Trophoblast cell (in vitro differentiated cells and primary cell): ENCODE measurements at regions not wholly inside any gene's neighbourhood (a gene's known extent, or its start where the extent isn't known, plus 50 kb on each side); places are given as distances from the start of the nearest gene placed in this dataset.

Experiments used
- DNase-seq, 2 donors: peaks; one replicate each; pipeline ENCODE4 v3.0.0-alpha.2; 2016
- H2AFZ ChIP-seq: 2 replicates; pipeline ENCODE4 v1.6.1; 2013; ENCODE audit warnings: low read length, moderate library complexity, mild to moderate bottlenecking; ENCODE audit not compliant: insufficient read depth, poor library complexity
- H2AK5ac ChIP-seq: 2 replicates; pipeline ENCODE4 v1.6.1; 2013; ENCODE audit warnings: mild to moderate bottlenecking, low read length
- H2BK120ac ChIP-seq: 2 replicates; pipeline ENCODE4 v1.6.1; 2013; ENCODE audit warnings: low read length, mild to moderate bottlenecking, moderate library complexity; ENCODE audit not compliant: insufficient read depth, poor library complexity
- H2BK12ac ChIP-seq: 2 replicates; pipeline ENCODE4 v1.6.1; 2013; ENCODE audit warnings: mild to moderate bottlenecking, low read length, moderate library complexity
- H2BK5ac ChIP-seq: 2 replicates; pipeline ENCODE4 v1.6.1; 2013; ENCODE audit warnings: low read length, low read depth, moderate library complexity, mild to moderate bottlenecking; ENCODE audit not compliant: poor library complexity
- H3K14ac ChIP-seq: 2 replicates; pipeline ENCODE4 v1.6.1; 2013; ENCODE audit warnings: mild to moderate bottlenecking, low read length
- H3K18ac ChIP-seq: 2 replicates; pipeline ENCODE4 v1.6.1; 2013; ENCODE audit warnings: mild to moderate bottlenecking, low read length
- H3K23ac ChIP-seq: 2 replicates; pipeline ENCODE4 v1.6.1; 2013; ENCODE audit warnings: low read length
- H3K27ac ChIP-seq: 2 replicates; pipeline ENCODE4 v1.5.1; 2013; ENCODE audit warnings: low read depth, mild to moderate bottlenecking, inconsistent platforms, low read length, moderate library complexity
- H3K27me3 ChIP-seq: 2 replicates; pipeline ENCODE4 v1.6.1; 2013; ENCODE audit warnings: inconsistent platforms, mild to moderate bottlenecking, low read length, moderate library complexity; ENCODE audit not compliant: insufficient read depth
- H3K36me3 ChIP-seq, 2 experiments: 1 replicate in 1 of 2; 2 replicates in 1 of 2; pipeline ENCODE4 v1.6.1; 2013; ENCODE audit warnings: low read length in 2 of 2, mild to moderate bottlenecking in 2 of 2, moderate library complexity in 1 of 2; ENCODE audit not compliant: insufficient read depth in 2 of 2, control insufficient read depth in 1 of 2
- H3K4ac ChIP-seq: 2 replicates; pipeline ENCODE4 v1.6.1; 2013; ENCODE audit warnings: low read depth, mild to moderate bottlenecking, low read length, moderate library complexity
- H3K4me1 ChIP-seq, 2 experiments: 1 replicate in 1 of 2; 2 replicates in 1 of 2; pipeline ENCODE4 v1.6.1; 2013; ENCODE audit warnings: low read length in 2 of 2, mild to moderate bottlenecking in 2 of 2, moderate library complexity in 1 of 2; ENCODE audit not compliant: insufficient read depth in 2 of 2, control insufficient read depth in 1 of 2
- H3K4me2 ChIP-seq: 2 replicates; pipeline ENCODE4 v1.6.1; 2013; ENCODE audit warnings: inconsistent platforms, mild to moderate bottlenecking, low read length, moderate library complexity
- H3K4me3 ChIP-seq: 2 replicates; pipeline ENCODE4 v1.5.1; 2013; ENCODE audit warnings: mild to moderate bottlenecking, low read depth, low read length, inconsistent platforms
- H3K79me1 ChIP-seq: one replicate; pipeline ENCODE4 v1.6.1; 2013; ENCODE audit warnings: low read length
- H3K79me2 ChIP-seq: 2 replicates; pipeline ENCODE4 v1.6.1; 2013; ENCODE audit warnings: low read length, mild to moderate bottlenecking; ENCODE audit not compliant: control insufficient read depth, insufficient read depth, poor library complexity
- H3K9ac ChIP-seq: 2 replicates; pipeline ENCODE4 v1.6.1; 2013; ENCODE audit warnings: mild to moderate bottlenecking, low read length
- H3K9me3 ChIP-seq: 2 replicates; pipeline ENCODE4 v1.6.1; 2013; ENCODE audit warnings: low read depth, mild to moderate bottlenecking, control low read depth, inconsistent platforms, low read length; ENCODE audit not compliant: insufficient read depth
- H4K12ac ChIP-seq: 2 replicates; pipeline ENCODE4 v1.6.1; 2013; ENCODE audit warnings: low read depth, mild to moderate bottlenecking, low read length, moderate library complexity
- H4K8ac ChIP-seq: 2 replicates; pipeline ENCODE4 v1.6.1; 2013; ENCODE audit warnings: low read depth, mild to moderate bottlenecking, low read length, moderate library complexity
- H4K91ac ChIP-seq: one replicate; pipeline ENCODE4 v1.6.1; 2013; ENCODE audit warnings: low read depth, mild to moderate bottlenecking, low read length, moderate library complexity
- WGBS: extraction: QIAGEN DNeasy Blood & Tissue Kit; methylation state at CpG from one replicate; pipeline ENCODE4 v1.1.7; 2013; ENCODE audit warnings: missing lambda C conversion rate; ENCODE audit not compliant: insufficient read length, insufficient coverage; ENCODE audit errors: extremely low coverage; 5-methylcytosine and 5-hydroxymethylcytosine counted together

DNA sequence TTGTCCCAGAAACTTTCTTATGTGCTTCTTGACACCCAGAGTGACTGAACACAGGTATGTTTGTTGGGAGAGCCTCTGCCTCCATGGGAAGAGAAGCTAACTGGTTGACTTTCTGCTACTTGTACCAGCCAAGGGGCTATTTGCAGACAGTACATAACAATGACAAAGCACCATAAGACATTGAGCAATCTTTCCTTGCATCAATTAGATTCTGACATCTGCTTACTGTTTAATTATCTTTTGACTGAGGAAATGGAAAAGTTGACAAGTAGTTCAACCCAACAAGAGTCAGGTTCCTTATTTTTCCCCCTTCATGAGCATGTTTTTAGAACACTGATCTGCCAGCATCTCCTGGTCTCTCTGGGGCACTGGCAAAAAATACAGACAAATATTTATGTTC is 157.7 kb downstream of the RPLP1 start:
- Histone ChIP-seq H3K4ac (no peak overlapping the region), H3K9ac (no peak overlapping the region), H4K91ac (no peak overlapping the region), H3K36me3 (no peaks in the 10 kb centered on the region), H3K23ac (no peak overlapping the region), H3K4me1 (peaks cover 3% of the 10 kb centered on the region in 2 experiments), H3K18ac (no peak overlapping the region), H3K4me3 (no peak overlapping the region), H3K4me2 (no peak overlapping the region), H2BK120ac (no peak overlapping the region), H4K8ac (no peak overlapping the region), H3K27ac (no peak overlapping the region), H2BK5ac (no peak overlapping the region), H3K27me3 (no peaks in the 10 kb centered on the region), H2AFZ (no peak overlapping the region), H2BK12ac (no peak overlapping the region), H3K79me1 (no peaks in the 10 kb centered on the region), H3K79me2 (peaks cover 2% of the 10 kb centered on the region), H3K9me3 (peaks cover under 1% of the 10 kb centered on the region), H4K12ac (no peak overlapping the region), H3K14ac (no peak overlapping the region), H2AK5ac (no peak overlapping the region)
- DNase-seq, result peak in 1 of 2 donors; percentile 31

GRCh38 chr15:69610858-69611257 is 158.2 kb downstream of the RPLP1 start:
- no peak overlapping the region for H2AFZ ChIP-seq
- H3K4ac ChIP-seq, result no peak overlapping the region
- no peak overlapping the region for H2BK120ac ChIP-seq
- WGBS, result no CpG with 5 or more reads among the region's 5 CpGs
- H3K18ac ChIP-seq, result no peak overlapping the region
- H3K23ac ChIP-seq, result no peak overlapping the region
- H3K9ac ChIP-seq, result no peak overlapping the region
- H3K9me3 ChIP-seq, result no peaks in the 10 kb centered on the region
- no peak overlapping the region for H4K8ac ChIP-seq
- no peak overlapping the region for H3K4me2 ChIP-seq
- no peak overlapping the region for H2BK12ac ChIP-seq
- H3K4me1 ChIP-seq, result peaks cover 3% of the 10 kb centered on the region in 2 experiments
- no peak overlapping the region for H2AK5ac ChIP-seq
- H4K12ac ChIP-seq, result no peak overlapping the region
- peaks cover 2% of the 10 kb centered on the region for H3K79me2 ChIP-seq
- no peak overlapping the region for H3K27ac ChIP-seq
- no peak for DNase-seq
- no peak overlapping the region for H4K91ac ChIP-seq
- no peak overlapping the region for H2BK5ac ChIP-seq
- no peaks in the 10 kb centered on the region for H3K36me3 ChIP-seq
- no peak overlapping the region for H3K14ac ChIP-seq
- no peaks in the 10 kb centered on the region for H3K27me3 ChIP-seq
- H3K4me3 ChIP-seq, result no peak overlapping the region
- H3K79me1 ChIP-seq, result no peaks in the 10 kb centered on the region

DNA sequence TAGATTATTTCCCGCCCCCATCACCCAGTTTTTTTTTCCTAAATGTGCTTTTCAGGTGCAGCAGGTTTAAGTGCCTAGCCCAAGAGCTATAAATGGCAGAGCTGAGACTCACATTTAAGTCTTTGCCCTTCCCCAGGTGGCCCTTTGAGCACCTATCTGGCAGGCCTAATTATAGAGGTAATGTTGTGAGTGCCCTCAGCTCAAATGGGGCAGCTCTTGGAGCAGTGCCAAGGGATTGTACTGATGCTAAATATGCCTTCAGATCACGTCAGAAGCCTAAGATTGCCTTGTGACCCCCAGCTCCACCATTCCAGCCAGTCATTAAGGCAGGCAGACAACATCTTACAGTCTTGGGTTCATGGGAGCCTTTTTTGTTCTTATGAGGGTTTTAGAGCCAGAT is 159.5 kb downstream of the RPLP1 start:
- peaks cover 2% of the 10 kb centered on the region for H3K79me2 ChIP-seq
- no peaks in the 10 kb centered on the region for H3K79me1 ChIP-seq
- H3K4me2 ChIP-seq, result no peak overlapping the region
- H2AK5ac ChIP-seq, result no peak overlapping the region
- no peak overlapping the region for H2AFZ ChIP-seq
- no peak overlapping the region for H2BK5ac ChIP-seq
- no peak overlapping the region for H3K4ac ChIP-seq
- no peak overlapping the region for H4K12ac ChIP-seq
- no peak overlapping the region for H3K9ac ChIP-seq
- H3K9me3 ChIP-seq, result no peaks in the 10 kb centered on the region
- H3K27ac ChIP-seq, result no peak overlapping the region
- H4K91ac ChIP-seq, result no peak overlapping the region
- no peak overlapping the region for H3K23ac ChIP-seq
- no peaks in the 10 kb centered on the region for H3K36me3 ChIP-seq
- no peak overlapping the region for H3K4me3 ChIP-seq
- H3K4me1 ChIP-seq, result peaks cover 1% of the 10 kb centered on the region in 2 experiments
- H3K27me3 ChIP-seq, result no peaks in the 10 kb centered on the region
- WGBS, result no CpG with 5 or more reads among the region's 2 CpGs
- H2BK120ac ChIP-seq, result no peak overlapping the region
- no peak overlapping the region for H4K8ac ChIP-seq
- H3K18ac ChIP-seq, result no peak overlapping the region
- no peak overlapping the region for H3K14ac ChIP-seq
- no peak overlapping the region for H2BK12ac ChIP-seq
- no peak for DNase-seq

DNA sequence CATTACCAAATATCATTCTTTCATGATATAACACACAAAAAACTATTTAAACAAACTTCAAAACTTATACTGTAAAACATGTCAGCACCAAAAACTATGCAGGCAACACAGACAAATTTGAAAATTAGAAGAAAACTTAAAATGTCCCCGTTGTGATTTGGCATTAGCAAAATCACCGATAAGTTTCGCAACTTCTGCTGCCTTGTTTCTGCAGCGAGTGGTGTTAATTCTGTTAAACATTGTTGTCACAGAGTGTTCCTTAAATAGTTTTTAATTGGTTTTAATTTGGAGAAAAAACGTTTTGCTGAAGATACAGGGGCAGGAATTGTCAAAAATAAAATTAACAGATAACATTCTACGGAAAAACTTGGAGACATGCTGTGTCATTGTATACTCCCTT is 160.6 kb downstream of the RPLP1 start:
- H3K4me1 ChIP-seq, result no peaks in the 10 kb centered on the region
- no peak overlapping the region for H3K4me2 ChIP-seq
- no peak overlapping the region for H3K4ac ChIP-seq
- H3K18ac ChIP-seq, result no peak overlapping the region
- no peak overlapping the region for H2BK12ac ChIP-seq
- H3K27ac ChIP-seq, result no peak overlapping the region
- no peak overlapping the region for H3K4me3 ChIP-seq
- H2BK5ac ChIP-seq, result no peak overlapping the region
- H2BK120ac ChIP-seq, result no peak overlapping the region
- H3K23ac ChIP-seq, result no peak overlapping the region
- no peaks in the 10 kb centered on the region for H3K36me3 ChIP-seq
- H3K9ac ChIP-seq, result no peak overlapping the region
- H4K91ac ChIP-seq, result no peak overlapping the region
- H3K27me3 ChIP-seq, result no peaks in the 10 kb centered on the region
- H2AFZ ChIP-seq, result no peak overlapping the region
- no CpG with 5 or more reads among the region's 6 CpGs for WGBS
- no peak overlapping the region for H4K8ac ChIP-seq
- H3K79me2 ChIP-seq, result no peaks in the 10 kb centered on the region
- no peaks in the 10 kb centered on the region for H3K79me1 ChIP-seq
- no peak for DNase-seq
- no peak overlapping the region for H4K12ac ChIP-seq
- H3K14ac ChIP-seq, result no peak overlapping the region
- no peaks in the 10 kb centered on the region for H3K9me3 ChIP-seq
- H2AK5ac ChIP-seq, result no peak overlapping the region
